Mesenchymal stem cell (in vitro differentiated cells and primary cell): ENCODE measurements at regions not wholly inside any gene's neighbourhood (a gene's known extent, or its start where the extent isn't known, plus 50 kb on each side); places are given as distances from the start of the nearest gene placed in this dataset.
"Not testable (repeated sequence)": the region's sequence is repeated elsewhere in the genome, so short reads cannot be mapped to it uniquely, and the experiment has no call there.

Experiments used
- DNase-seq: peaks from one replicate; pipeline ENCODE4 v3.0.0-alpha.2; 2013
- H2AFZ ChIP-seq: one replicate; pipeline ENCODE4 v1.6.1; 2013; ENCODE audit warnings: low read depth, mild to moderate bottlenecking, control low read depth, inconsistent platforms, low read length, moderate library complexity
- H2AK5ac ChIP-seq: 2 replicates; pipeline ENCODE4 v1.6.1; 2013; ENCODE audit warnings: low read length, moderate library complexity, mild to moderate bottlenecking, inconsistent platforms; ENCODE audit not compliant: severe bottlenecking
- H2BK120ac ChIP-seq: one replicate; pipeline ENCODE4 v1.6.1; 2013; ENCODE audit warnings: low read depth, mild to moderate bottlenecking, inconsistent platforms, low read length, moderate library complexity
- H2BK12ac ChIP-seq, 2 experiments: one replicate each; pipeline ENCODE4 v1.6.1; 2013; ENCODE audit warnings: inconsistent platforms in 2 of 2, low read length in 2 of 2, mild to moderate bottlenecking in 2 of 2, moderate library complexity in 2 of 2, control low read depth in 1 of 2
- H2BK15ac ChIP-seq: one replicate; pipeline ENCODE4 v1.6.1; 2013; ENCODE audit warnings: mild to moderate bottlenecking, low read depth, inconsistent platforms; ENCODE audit not compliant: poor library complexity, severe bottlenecking
- H2BK5ac ChIP-seq: 2 replicates; pipeline ENCODE4 v1.6.1; 2013; ENCODE audit warnings: low read depth, mild to moderate bottlenecking, low read length, control low read depth, inconsistent platforms; ENCODE audit not compliant: poor library complexity, severe bottlenecking
- H3K14ac ChIP-seq, 2 experiments: one replicate each; pipeline ENCODE4 v1.6.1; 2013; ENCODE audit warnings: inconsistent platforms in 2 of 2, low read length in 2 of 2, control low read depth in 1 of 2, mild to moderate bottlenecking in 1 of 2, moderate library complexity in 1 of 2
- H3K18ac ChIP-seq, 2 experiments: one replicate each; pipeline ENCODE4 v1.6.1; 2013; ENCODE audit warnings: inconsistent platforms in 2 of 2, low read length in 2 of 2, control low read depth in 1 of 2, low read depth in 1 of 2, mild to moderate bottlenecking in 1 of 2
- H3K23ac ChIP-seq, 2 experiments: one replicate each; pipeline ENCODE4 v1.6.1; 2013; ENCODE audit warnings: inconsistent platforms in 2 of 2, low read length in 2 of 2, mild to moderate bottlenecking in 2 of 2, moderate library complexity in 2 of 2, control low read depth in 1 of 2
- H3K27ac ChIP-seq: 2 replicates; pipeline ENCODE4 v1.5.1; 2013; ENCODE audit warnings: mild to moderate bottlenecking, moderate library complexity, low read length, control low read depth, inconsistent platforms; ENCODE audit not compliant: poor library complexity, severe bottlenecking
- H3K27me3 ChIP-seq, 2 experiments: 2 replicates each; pipeline versions ENCODE4 v1.6.1 to v1.7.0; 2013; ENCODE audit warnings: low read length in 2 of 2, mild to moderate bottlenecking in 2 of 2, moderate library complexity in 2 of 2, control low read depth in 1 of 2, inconsistent platforms in 1 of 2; ENCODE audit not compliant: control insufficient read depth in 1 of 2, insufficient read depth in 1 of 2
- H3K36me3 ChIP-seq, 2 experiments: 2 replicates each; pipeline versions ENCODE4 v1.6.1 to v1.7.0; 2013; ENCODE audit warnings: low read length in 2 of 2, control low read depth in 1 of 2, inconsistent platforms in 1 of 2, low read depth in 1 of 2, mild to moderate bottlenecking in 1 of 2; ENCODE audit not compliant: insufficient read depth in 2 of 2, control insufficient read depth in 1 of 2
- H3K4ac ChIP-seq, 2 experiments: one replicate each; pipeline ENCODE4 v1.6.1; 2013; ENCODE audit warnings: inconsistent platforms in 2 of 2, low read length in 2 of 2, mild to moderate bottlenecking in 2 of 2, moderate library complexity in 2 of 2, control low read depth in 1 of 2, low read depth in 1 of 2
- H3K4me1 ChIP-seq: 2 replicates; pipeline ENCODE4 v1.6.1; 2013; ENCODE audit warnings: low read depth, low read length, control low read depth; ENCODE audit not compliant: control insufficient read depth, insufficient read depth
- H3K4me2 ChIP-seq: 2 replicates; pipeline ENCODE4 v1.6.1; 2013; ENCODE audit warnings: low read length, mild to moderate bottlenecking, inconsistent platforms; ENCODE audit not compliant: poor library complexity, severe bottlenecking
- H3K4me3 ChIP-seq, 2 experiments: 2 replicates each; pipeline versions ENCODE4 v1.5.1 to v1.7.0; 2013; ENCODE audit warnings: low read length in 2 of 2, mild to moderate bottlenecking in 2 of 2, control low read depth in 1 of 2, low read depth in 1 of 2; ENCODE audit not compliant: insufficient read depth in 1 of 2
- H3K79me1 ChIP-seq: replicated peaks from 2 replicates; pipeline ENCODE4 v1.6.1; 2013; ENCODE audit warnings: mild to moderate bottlenecking, control low read depth, low read length, inconsistent platforms; ENCODE audit not compliant: poor library complexity, severe bottlenecking
- H3K9ac ChIP-seq: 2 replicates; pipeline ENCODE4 v1.7.0; 2013; ENCODE audit warnings: mild to moderate bottlenecking, low read length, moderate library complexity
- H3K9me3 ChIP-seq: 2 replicates; pipeline ENCODE4 v1.7.0; 2013; ENCODE audit warnings: mild to moderate bottlenecking, low read length; ENCODE audit not compliant: control insufficient read depth
- H4K8ac ChIP-seq: one replicate; pipeline ENCODE4 v1.6.1; 2013; ENCODE audit warnings: inconsistent platforms, mild to moderate bottlenecking, low read length, moderate library complexity
- H4K91ac ChIP-seq: one replicate; pipeline ENCODE4 v1.6.1; 2013; ENCODE audit warnings: mild to moderate bottlenecking, low read length, inconsistent platforms
- WGBS: methylation state at CpG from one replicate; pipeline ENCODE4 v1.1.7; 2013; ENCODE audit warnings: mixed read lengths; 5-methylcytosine and 5-hydroxymethylcytosine counted together

DNA sequence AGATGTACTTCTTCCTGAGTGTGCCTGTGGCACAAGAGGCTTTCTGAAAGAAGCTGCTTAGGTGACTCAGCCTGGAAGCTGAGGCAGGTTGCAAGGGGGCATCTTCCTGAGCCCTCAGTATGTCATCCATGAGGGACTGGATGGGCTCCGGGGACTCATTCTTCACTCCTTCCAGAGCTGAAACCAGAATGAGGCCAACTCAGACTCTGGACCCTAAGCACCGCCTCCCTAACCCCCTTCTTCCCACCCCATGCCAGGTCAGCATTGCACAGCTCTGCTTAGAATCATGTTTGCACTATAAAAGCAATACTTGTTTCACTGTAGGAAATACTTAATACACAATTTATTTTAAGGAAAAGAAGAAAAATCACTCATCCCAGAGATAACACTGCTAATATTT lies 138.3 kb downstream of the KLRB1 start:
- H4K91ac ChIP-seq, H3K4me2 ChIP-seq, H3K36me3 ChIP-seq, H3K27me3 ChIP-seq, DNase-seq, H3K23ac ChIP-seq, H3K4me1 ChIP-seq, H2BK12ac ChIP-seq, H3K9ac ChIP-seq, H3K14ac ChIP-seq, H3K79me1 ChIP-seq, H2AK5ac ChIP-seq, H3K18ac ChIP-seq, H3K9me3 ChIP-seq, H2BK120ac ChIP-seq, H2BK15ac ChIP-seq, H3K4ac ChIP-seq, H2BK5ac ChIP-seq, H3K27ac ChIP-seq, H4K8ac ChIP-seq, H3K4me3 ChIP-seq, H2AFZ ChIP-seq: not testable (repeated sequence)
- WGBS: 75% methylated on average over 1 of the region's 2 CpGs

DNA sequence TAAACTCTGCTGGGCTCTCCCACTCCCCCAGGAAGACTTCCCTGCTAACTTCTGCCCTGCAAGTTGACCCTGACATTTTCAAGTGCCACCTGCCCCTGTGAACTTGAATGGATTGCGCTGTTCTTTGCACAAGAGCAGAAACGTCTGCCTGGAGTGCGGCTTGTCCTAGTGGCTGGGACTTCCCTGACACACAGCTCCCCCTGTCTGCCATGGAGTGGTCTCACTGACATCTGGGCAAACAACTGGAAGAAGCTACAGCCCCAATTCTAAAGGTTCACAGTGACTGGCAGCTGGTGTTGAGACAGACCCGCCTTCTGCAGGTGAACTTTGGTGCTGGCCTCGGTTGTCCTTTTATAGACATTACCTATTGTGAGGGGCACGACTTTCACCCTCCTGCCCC lies 138.7 kb downstream of the KLRB1 start:
- not testable (repeated sequence) for H3K36me3 ChIP-seq, H3K79me1 ChIP-seq, H3K14ac ChIP-seq, H3K4me2 ChIP-seq, H4K8ac ChIP-seq, H3K23ac ChIP-seq, H2BK12ac ChIP-seq, H2AFZ ChIP-seq, H3K27me3 ChIP-seq, H3K9me3 ChIP-seq, H2BK5ac ChIP-seq, H2BK15ac ChIP-seq, H4K91ac ChIP-seq, H3K18ac ChIP-seq, H3K4me3 ChIP-seq, H3K27ac ChIP-seq, H3K4me1 ChIP-seq, H3K4ac ChIP-seq, H3K9ac ChIP-seq, H2BK120ac ChIP-seq, H2AK5ac ChIP-seq
- DNase-seq: peak; percentile 69
- WGBS: 21% methylated on average over 5 of the region's 6 CpGs

DNA sequence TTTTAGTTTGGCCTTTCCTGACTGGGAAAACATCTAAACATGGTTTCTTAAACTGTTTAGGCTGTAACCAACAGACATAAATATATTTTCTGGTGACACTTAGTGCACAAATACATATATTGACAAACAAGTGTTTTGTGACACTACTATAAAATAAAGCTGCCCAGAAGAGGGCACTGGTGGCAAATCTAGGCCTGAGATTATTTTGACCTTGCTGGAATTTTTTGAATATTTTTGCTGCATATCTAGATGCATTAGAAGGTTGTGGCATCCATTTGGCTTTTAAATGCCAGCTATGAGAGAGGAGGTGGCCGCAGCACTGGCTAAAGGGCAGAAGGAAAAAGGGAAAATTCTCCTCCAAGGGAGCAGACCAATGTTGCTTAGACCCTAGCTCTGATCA lies 139.6 kb downstream of the KLRB1 start:
- not testable (repeated sequence) for H3K27ac ChIP-seq, H3K14ac ChIP-seq, H3K18ac ChIP-seq, H2BK5ac ChIP-seq, H3K36me3 ChIP-seq, H4K91ac ChIP-seq, H3K4me2 ChIP-seq, H2BK15ac ChIP-seq, H3K79me1 ChIP-seq, H3K4me1 ChIP-seq, H3K9me3 ChIP-seq, H2BK12ac ChIP-seq, H3K9ac ChIP-seq, H2AK5ac ChIP-seq, H2BK120ac ChIP-seq, H3K27me3 ChIP-seq, H4K8ac ChIP-seq, H3K4ac ChIP-seq, DNase-seq, H2AFZ ChIP-seq, H3K4me3 ChIP-seq, H3K23ac ChIP-seq
- whole genome bisulfite sequencing: 100% methylated on average over 1 of the region's 1 CpG

DNA sequence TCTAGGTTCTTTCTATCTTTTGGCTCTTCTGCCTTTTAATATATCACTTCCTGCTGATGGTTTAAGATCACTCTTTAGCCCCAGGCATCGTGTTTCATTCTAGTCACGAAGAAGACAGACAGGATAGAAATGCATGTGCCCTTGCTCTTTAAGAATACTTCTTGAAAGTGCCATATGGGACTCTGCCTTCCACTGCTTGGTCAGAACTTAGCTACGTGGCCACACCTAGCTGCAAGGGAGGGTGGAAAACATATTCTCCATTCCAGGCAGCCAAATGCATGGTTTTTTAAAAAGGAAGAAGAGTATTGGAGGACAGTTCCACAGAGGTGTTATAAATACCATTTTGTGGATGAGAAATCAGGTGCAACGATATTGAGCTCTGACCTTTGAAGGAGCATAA lies 143.3 kb downstream of the KLRB1 start:
- no peak overlapping the region for H4K91ac ChIP-seq
- no peak overlapping the region for H3K4me2 ChIP-seq
- H3K4me1 ChIP-seq: peaks cover 3% of the 10 kb centered on the region
- H2AK5ac ChIP-seq: no peak overlapping the region
- no peak overlapping the region for H4K8ac ChIP-seq
- no peak overlapping the region for H3K4me3 ChIP-seq
- no peak overlapping the region for H3K23ac ChIP-seq
- H3K14ac ChIP-seq: no peak overlapping the region
- H2BK120ac ChIP-seq: no peak overlapping the region
- H3K36me3 ChIP-seq: no peaks in the 10 kb centered on the region
- H3K18ac ChIP-seq: no peak overlapping the region
- H2BK5ac ChIP-seq: no peak overlapping the region
- no peaks in the 10 kb centered on the region for H3K79me1 ChIP-seq
- H2BK15ac ChIP-seq: no peak overlapping the region
- no peak overlapping the region for H2BK12ac ChIP-seq
- H3K4ac ChIP-seq: no peak overlapping the region
- no peaks in the 10 kb centered on the region for H3K9me3 ChIP-seq
- WGBS: 81% methylated on average over 4 of the region's 4 CpGs
- H3K27me3 ChIP-seq: no peaks in the 10 kb centered on the region
- H3K27ac ChIP-seq: no peak overlapping the region
- H2AFZ ChIP-seq: no peak overlapping the region
- no peak for DNase-seq
- H3K9ac ChIP-seq: no peak overlapping the region
